Panc1 (cell line): ENCODE measurements at regions not wholly inside any gene's neighbourhood (a gene's known extent, or its start where the extent isn't known, plus 50 kb on each side); places are given as distances from the start of the nearest gene placed in this dataset.

Experiments used
- ATAC-seq: fragments of 200-7000 bp; cut with Tn5 transposase; 2 replicates; pipeline ENCODE4 v1.9.1; 2020; ENCODE audit warnings: mild to moderate bottlenecking, moderate library complexity
- BruUV-seq: library from RNA; stranded (reverse); fragments of 400-500 nt; replicated peaks from 2 replicates; lab custom pipeline; 2021; lab: Mats Ljungman, UMichigan
- CTCF ChIA-PET: fragments of 300-600 bp; sonication (Branson Sonifier 250); formaldehyde crosslinking; loops from one replicate; lab custom pipeline; 2022; ENCODE audit warnings: antibody characterized with exemption; lab: Charles Lee
- POLR2A ChIA-PET: fragments of 300-600 bp; sonication (Branson Sonifier 250); formaldehyde crosslinking; loops from one replicate; lab custom pipeline; 2022; ENCODE audit warnings: antibody characterized with exemption; lab: Charles Lee
- DNase-seq: peaks from one replicate; pipeline ENCODE4 v3.0.0-alpha.2; 2010; ENCODE audit warnings: low read depth, low spot score
- H3K27ac ChIP-seq: 2 replicates; pipeline ENCODE4 v1.5.1; 2011; ENCODE audit warnings: mild to moderate bottlenecking, low read length, inconsistent platforms
- H3K27me3 ChIP-seq: fragments of 200-500 bp; sonication (Bioruptor generic); 2 replicates; pipeline ENCODE4 v1.6.0; 2014; ENCODE audit warnings: low read length, inconsistent platforms; ENCODE audit not compliant: control insufficient read depth, insufficient read depth
- H3K36me3 ChIP-seq: fragments of 200-500 bp; sonication (Bioruptor generic); 2 replicates; pipeline ENCODE4 v1.5.1; 2014; ENCODE audit warnings: inconsistent platforms, mild to moderate bottlenecking, low read length, moderate library complexity; ENCODE audit not compliant: control insufficient read depth, insufficient read depth
- H3K4me1 ChIP-seq: 2 replicates; pipeline ENCODE4 v1.5.1; 2011; ENCODE audit warnings: inconsistent platforms, mild to moderate bottlenecking, low read length, moderate library complexity; ENCODE audit not compliant: control insufficient read depth, insufficient read depth
- H3K4me3 ChIP-seq, 2 experiments: 2 replicates each; pipeline ENCODE4 v1.5.1; 2011 to 2012; ENCODE audit warnings: low read depth in 2 of 2, low read length in 2 of 2, mild to moderate bottlenecking in 2 of 2, inconsistent platforms in 1 of 2, moderate library complexity in 1 of 2
- H3K9me3 ChIP-seq: fragments of 200-500 bp; sonication (Bioruptor generic); 2 replicates; pipeline ENCODE4 v1.5.1; 2014; ENCODE audit warnings: low read depth, mild to moderate bottlenecking, inconsistent platforms, low read length, moderate library complexity; ENCODE audit not compliant: control insufficient read depth, insufficient read depth
- CTCF ChIP-seq: fragments of 450-650 bp; IDR thresholded peaks from 2 replicates; pipeline ENCODE4 v1.5.1; 2017; ENCODE audit warnings: mild to moderate bottlenecking
- POLR2AphosphoS5 ChIP-seq: IDR thresholded peaks from 2 replicates; pipeline ENCODE4 v1.6.1; 2012; ENCODE audit warnings: mild to moderate bottlenecking, low read depth, low read length, moderate library complexity
- REST ChIP-seq, 2 experiments: IDR thresholded peaks; 2 replicates each; pipeline ENCODE4 v1.6.1; 2011 to 2012; ENCODE audit warnings: low read depth in 2 of 2, control low read depth in 1 of 2, low read length in 1 of 2, mild to moderate bottlenecking in 1 of 2, moderate library complexity in 1 of 2; ENCODE audit not compliant: insufficient read depth in 1 of 2
- SIN3A ChIP-seq: IDR thresholded peaks from 2 replicates; pipeline ENCODE4 v1.6.1; 2012; ENCODE audit warnings: low read depth, mild to moderate bottlenecking, low read length, moderate library complexity, borderline replicate concordance; ENCODE audit not compliant: insufficient read depth
- TCF7L2 ChIP-seq: IDR thresholded peaks from 2 replicates; pipeline ENCODE4 v1.6.1; 2011; ENCODE audit warnings: mild to moderate bottlenecking, low read depth, low read length, inconsistent platforms
- in situ Hi-C: cut with HindIII; loops from 2 replicates; pipeline ENCODE4 v1.10.0; 2016; ENCODE audit warnings: low sequenced_read_pairs, low pct_unique_long_range_greater_than_20kb
- intact Hi-C: fragments of 100-400 bp; cut with micrococcal nuclease; formaldehyde crosslinking; loops from one replicate; pipeline ENCODE4 v1.10.0; 2022; ENCODE audit not compliant: unreplicated experiment

- no peak overlapping the region for H3K4me3 ChIP-seq
- no peaks in the 10 kb centered on the region for H3K4me1 ChIP-seq
- no peak overlapping the region for H3K27ac ChIP-seq
- no peaks in the 10 kb centered on the region for H3K36me3 ChIP-seq
- no TSS peak for BruUV-seq
- ATAC-seq: no peak
- peaks cover 1% of the 10 kb centered on the region for H3K27me3 ChIP-seq
- no peaks in the 10 kb centered on the region for H3K9me3 ChIP-seq
- ChIA-PET CTCF (no interaction called here), POLR2A (no interaction called here)
- in situ Hi-C loops (no loop called here), intact Hi-C loops (no loop called here)
- DNase-seq: no peak
- TF ChIP-seq CTCF (no peak), SIN3A (no peak), REST (IDR thresholded peaks at IDR 0.05; ENCODE audit: insufficient read depth in 1 of 2, low read depth in 2 of 2, low read length in 1 of 2) (no peak), POLR2AphosphoS5 (no peak), TCF7L2 (no peak)
Observed at GRCh38 chr2:128689971-128690370, 371.3 kb upstream of the HS6ST1 start.

GRCh38 chr2:128690431-128690830 is 371.8 kb upstream of the HS6ST1 start:
- BruUV-seq: no TSS peak
- Histone ChIP-seq H3K4me3 (no peak overlapping the region), H3K27ac (no peak overlapping the region), H3K4me1 (no peaks in the 10 kb centered on the region), H3K36me3 (no peaks in the 10 kb centered on the region), H3K27me3 (peaks cover 5% of the 10 kb centered on the region), H3K9me3 (no peaks in the 10 kb centered on the region)
- DNase-seq (no peak), ATAC-seq (no peak)
- ChIA-PET CTCF (no interaction called here), POLR2A (no interaction called here)
- in situ Hi-C loops (no loop called here), intact Hi-C loops (no loop called here)
- TF ChIP-seq CTCF: no peak
- TF ChIP-seq SIN3A: no peak
- no peak for TF ChIP-seq TCF7L2
- TF ChIP-seq POLR2AphosphoS5: no peak
- TF ChIP-seq REST (IDR thresholded peaks at IDR 0.05; ENCODE audit: insufficient read depth in 1 of 2, low read depth in 2 of 2, low read length in 1 of 2): no peak
